Common myeloid progenitor, CD34-positive (primary cell): ENCODE measurements at regions not wholly inside any gene's neighbourhood (a gene's known extent, or its start where the extent isn't known, plus 50 kb on each side); places are given as distances from the start of the nearest gene placed in this dataset.

Experiments
- CTCF ChIA-PET: fragments of 350-600 bp; sonication (Branson Sonifier 250); formaldehyde crosslinking; loops from one replicate; lab custom pipeline; 2021; ENCODE audit warnings: antibody characterized with exemption; lab: Charles Lee
- POLR2A ChIA-PET: fragments of 350-600 bp; sonication (Branson Sonifier 250); formaldehyde crosslinking; loops from one replicate; lab custom pipeline; 2021; ENCODE audit warnings: antibody characterized with exemption; lab: Charles Lee
- DNase-seq, 3 donors: peaks; one replicate each; pipeline versions ENCODE4 v3.0.0 to v3.0.0-alpha.2; 2013
- H3K27ac ChIP-seq, 2 experiments: 1 replicate in 1 of 2; 2 replicates in 1 of 2; pipeline ENCODE4 v1.7.0; 2013; ENCODE audit warnings: inconsistent platforms in 2 of 2, low read length in 2 of 2, mild to moderate bottlenecking in 2 of 2, low read depth in 1 of 2, moderate library complexity in 1 of 2; ENCODE audit not compliant: severe bottlenecking in 2 of 2, insufficient read depth in 1 of 2, poor library complexity in 1 of 2
- H3K27me3 ChIP-seq, 5 experiments: replicated peaks in 2 of 5; 1 replicate in 3 of 5; 2 replicates in 2 of 5; pipeline versions ENCODE4 v1.6.1 to v1.7.0; 2013; ENCODE audit warnings: low read length in 4 of 5, mild to moderate bottlenecking in 2 of 5, moderate library complexity in 2 of 5, inconsistent platforms in 1 of 5; ENCODE audit not compliant: insufficient read depth in 5 of 5, control insufficient read depth in 4 of 5
- H3K36me3 ChIP-seq, 4 experiments: 1 replicate in 2 of 4; 2 replicates in 2 of 4; pipeline versions ENCODE4 v1.6.1 to v1.7.0; 2013; ENCODE audit warnings: low read length in 3 of 4, control low read depth in 1 of 4, mild to moderate bottlenecking in 1 of 4; ENCODE audit not compliant: control insufficient read depth in 4 of 4, insufficient read depth in 4 of 4
- H3K4me1 ChIP-seq, 4 experiments: 1 replicate in 3 of 4; 2 replicates in 1 of 4; pipeline versions ENCODE4 v1.6.1 to v1.7.1; 2013; ENCODE audit warnings: low read length in 3 of 4, mild to moderate bottlenecking in 3 of 4, control low read depth in 1 of 4, inconsistent platforms in 1 of 4, moderate library complexity in 1 of 4; ENCODE audit not compliant: control insufficient read depth in 4 of 4, insufficient read depth in 4 of 4; ENCODE audit errors: control extremely low read depth in 1 of 4
- H3K4me3 ChIP-seq, 7 experiments: 1 replicate in 4 of 7; 2 replicates in 3 of 7; pipeline versions ENCODE4 v1.5.1 to v1.7.0; 2013; ENCODE audit warnings: mild to moderate bottlenecking in 7 of 7, low read length in 6 of 7, moderate library complexity in 6 of 7, inconsistent platforms in 2 of 7, low read depth in 2 of 7, control low read depth in 1 of 7; ENCODE audit not compliant: insufficient read depth in 4 of 7, control insufficient read depth in 1 of 7; ENCODE audit errors: extremely low read depth in 1 of 7
- H3K9me3 ChIP-seq, 5 experiments: 1 replicate in 4 of 5; 2 replicates in 1 of 5; pipeline versions ENCODE4 v1.6.1 to v1.7.1; 2013; ENCODE audit warnings: low read length in 4 of 5, mild to moderate bottlenecking in 2 of 5, inconsistent platforms in 1 of 5, low read depth in 1 of 5, moderate library complexity in 1 of 5; ENCODE audit not compliant: control insufficient read depth in 4 of 5, insufficient read depth in 2 of 5; ENCODE audit errors: control extremely low read depth in 1 of 5
- WGBS: methylation state at CpG from one replicate; pipeline ENCODE4 v1.1.5; 2013; ENCODE audit not compliant: insufficient coverage; 5-methylcytosine and 5-hydroxymethylcytosine counted together

DNA sequence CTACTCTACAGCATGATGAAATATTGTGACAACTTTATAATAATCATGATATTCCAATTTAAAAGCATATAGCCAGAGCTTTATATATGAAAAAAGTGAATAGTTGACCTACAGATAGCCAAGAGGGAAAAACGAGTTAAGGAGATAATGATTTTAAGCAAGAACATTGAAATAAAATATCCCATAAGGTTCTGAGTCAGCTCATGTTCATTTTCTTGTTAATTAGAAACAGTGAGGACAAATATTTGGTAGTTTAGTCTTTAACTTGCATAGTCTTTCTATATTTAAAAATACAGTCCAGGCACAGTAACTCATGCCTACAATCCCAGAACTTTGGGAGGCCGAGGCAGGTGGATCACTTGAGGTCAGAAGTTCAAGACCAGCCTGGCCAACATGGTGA is 55.8 kb upstream of the CDH6 start:
- CTCF ChIA-PET = interaction anchor here (0.7 kb wide), 1 partner anchor 67 kb away, joined by 3 read pairs; no protein-coding TSS in a partner anchor
- Histone ChIP-seq H3K4me3 (no peak overlapping the region), H3K9me3 (no peaks in the 10 kb centered on the region), H3K27ac (no peak overlapping the region), H3K4me1 (peaks cover 0 to 6% (median 3%) of the 10 kb centered on the region in 4 experiments), H3K36me3 (no peaks in the 10 kb centered on the region), H3K27me3 (no peaks in the 10 kb centered on the region)
- POLR2A ChIA-PET = no interaction called here
- no CpG with 5 or more reads among the region's 2 CpGs for WGBS
- DNase-seq = no peak

DNA sequence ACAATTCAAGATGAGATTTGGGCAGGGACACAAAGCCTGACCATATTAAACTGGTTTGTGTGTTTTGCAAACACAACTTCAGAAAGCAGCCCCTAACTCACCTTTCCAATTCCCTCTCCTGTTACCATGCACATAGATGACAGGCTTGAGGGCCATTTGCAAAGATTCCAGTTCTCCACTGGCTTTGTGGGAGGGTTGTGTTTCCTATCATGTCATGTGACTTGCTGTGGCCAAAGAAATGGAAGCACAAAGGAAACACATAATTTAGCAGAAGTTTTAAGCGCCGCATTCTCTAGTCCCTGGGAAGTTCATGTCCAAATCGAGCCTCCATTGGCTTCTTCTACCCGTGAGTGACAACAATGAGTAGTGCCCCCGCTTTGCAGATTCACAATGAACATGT is 57.9 kb upstream of the CDH6 start:
- ChIA-PET CTCF (no interaction called here), POLR2A (no interaction called here)
- WGBS = 94% methylated on average over 4 of the region's 5 CpGs
- H3K9me3 ChIP-seq = no peaks in the 10 kb centered on the region
- DNase-seq = no peak
- H3K4me3 ChIP-seq = no peak overlapping the region
- H3K27me3 ChIP-seq = no peaks in the 10 kb centered on the region
- H3K27ac ChIP-seq = no peak overlapping the region
- H3K36me3 ChIP-seq = no peaks in the 10 kb centered on the region
- peaks cover 0 to 6% (median 3%) of the 10 kb centered on the region in 4 experiments for H3K4me1 ChIP-seq

DNA sequence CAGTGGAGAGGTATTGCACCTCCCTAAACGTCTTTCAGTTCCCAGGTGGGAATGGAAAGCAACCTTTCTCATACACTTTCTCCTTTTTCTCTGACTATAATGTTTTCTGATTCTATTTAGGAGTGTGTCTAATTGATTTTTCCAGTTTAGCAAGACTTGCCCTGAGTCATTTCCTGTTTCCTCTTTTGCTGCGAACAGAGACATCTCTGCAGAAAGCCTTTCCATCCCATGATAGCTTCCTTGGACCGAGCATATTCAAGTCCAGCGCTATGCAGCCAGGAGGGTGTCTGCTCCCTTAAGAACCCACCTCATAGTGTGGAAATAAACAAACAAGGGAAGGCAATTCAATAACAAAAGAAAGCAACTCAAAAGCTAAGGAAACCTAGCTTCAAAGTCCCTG is 60.0 kb upstream of the CDH6 start:
- H3K27me3 ChIP-seq = no peaks in the 10 kb centered on the region
- peak; percentile 5 to 13 (median 9) for DNase-seq
- ChIA-PET CTCF (no interaction called here), POLR2A (no interaction called here)
- peak overlapping the region in 2 of 7 experiments; percentile 1 to 7 for H3K4me3 ChIP-seq
- H3K4me1 ChIP-seq = peaks cover 0 to 6% (median 3%) of the 10 kb centered on the region in 4 experiments
- 0% methylated on average over 1 of the region's 4 CpGs for WGBS
- H3K27ac ChIP-seq = no peak overlapping the region
- H3K36me3 ChIP-seq = no peaks in the 10 kb centered on the region
- no peaks in the 10 kb centered on the region for H3K9me3 ChIP-seq

DNA sequence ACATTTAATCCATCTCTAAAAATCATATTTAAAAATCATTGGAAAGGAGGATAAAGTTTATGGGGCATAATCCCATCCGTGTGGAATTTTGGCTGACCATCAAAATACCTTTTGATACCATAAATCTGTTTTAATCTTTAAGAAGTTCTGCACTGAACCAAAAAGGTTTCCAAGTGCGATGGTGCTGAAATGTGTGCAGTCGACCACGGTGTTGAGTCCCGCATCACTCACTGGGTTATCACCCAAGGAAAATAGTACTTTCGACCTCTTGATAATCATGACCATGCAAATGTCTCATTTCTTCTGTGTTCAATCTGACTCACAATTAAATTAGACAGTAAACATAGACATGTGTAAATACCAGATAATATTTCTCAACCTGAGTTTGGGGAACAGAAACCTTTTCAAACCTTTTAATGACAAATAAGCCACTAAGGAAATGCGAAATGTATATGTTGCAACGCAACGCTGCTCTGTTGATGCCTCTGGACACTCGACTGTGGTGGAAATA is 62.0 kb upstream of the CDH6 start:
- Histone ChIP-seq H3K4me1 (peaks cover 0 to 6% (median 3%) of the 10 kb centered on the region in 4 experiments), H3K36me3 (no peaks in the 10 kb centered on the region), H3K27me3 (no peaks in the 10 kb centered on the region), H3K27ac (no peak overlapping the region), H3K9me3 (peaks cover 0 to 2% (median 0%) of the 10 kb centered on the region in 5 experiments), H3K4me3 (no peak overlapping the region)
- DNase-seq = no peak
- ChIA-PET CTCF (no interaction called here), POLR2A (interaction anchor here (0.6 kb wide), 1 partner anchor 49 kb away, joined by 3 read pairs; no protein-coding TSS in a partner anchor)
- 93% methylated on average over 6 of the region's 10 CpGs for WGBS

DNA sequence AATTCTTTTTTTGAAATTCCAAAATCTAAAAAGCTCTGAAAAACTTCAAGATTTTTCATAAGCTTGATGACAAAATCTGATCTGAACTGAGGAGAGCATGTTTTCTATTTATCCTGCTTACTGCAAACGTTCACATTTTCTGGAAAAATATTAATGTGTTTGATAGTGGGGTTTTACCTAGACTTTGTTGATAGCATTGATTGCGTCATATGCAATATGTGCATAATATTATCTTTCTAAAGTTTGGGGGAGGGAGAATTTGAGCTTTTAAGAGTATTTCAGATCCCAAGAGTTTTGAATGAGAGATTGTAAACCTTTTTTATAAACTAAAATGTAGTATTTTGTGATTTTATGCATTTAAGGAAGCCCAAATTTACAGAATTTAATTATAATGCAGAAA is 62.8 kb upstream of the CDH6 start:
- H3K36me3 ChIP-seq = no peaks in the 10 kb centered on the region
- DNase-seq = no peak
- ChIA-PET CTCF (interaction anchor here (0.5 to 0.8 kb wide), 2 partner anchors 11 to 40 kb away, joined by 3 read pairs; no protein-coding TSS in a partner anchor), POLR2A (no interaction called here)
- H3K4me3 ChIP-seq = no peak overlapping the region
- no peak overlapping the region for H3K27ac ChIP-seq
- no peaks in the 10 kb centered on the region for H3K27me3 ChIP-seq
- peaks cover 0 to 6% (median 3%) of the 10 kb centered on the region in 4 experiments for H3K4me1 ChIP-seq
- peaks cover 0 to 2% (median 0%) of the 10 kb centered on the region in 5 experiments for H3K9me3 ChIP-seq
- WGBS = no CpG with 5 or more reads among the region's 2 CpGs

DNA sequence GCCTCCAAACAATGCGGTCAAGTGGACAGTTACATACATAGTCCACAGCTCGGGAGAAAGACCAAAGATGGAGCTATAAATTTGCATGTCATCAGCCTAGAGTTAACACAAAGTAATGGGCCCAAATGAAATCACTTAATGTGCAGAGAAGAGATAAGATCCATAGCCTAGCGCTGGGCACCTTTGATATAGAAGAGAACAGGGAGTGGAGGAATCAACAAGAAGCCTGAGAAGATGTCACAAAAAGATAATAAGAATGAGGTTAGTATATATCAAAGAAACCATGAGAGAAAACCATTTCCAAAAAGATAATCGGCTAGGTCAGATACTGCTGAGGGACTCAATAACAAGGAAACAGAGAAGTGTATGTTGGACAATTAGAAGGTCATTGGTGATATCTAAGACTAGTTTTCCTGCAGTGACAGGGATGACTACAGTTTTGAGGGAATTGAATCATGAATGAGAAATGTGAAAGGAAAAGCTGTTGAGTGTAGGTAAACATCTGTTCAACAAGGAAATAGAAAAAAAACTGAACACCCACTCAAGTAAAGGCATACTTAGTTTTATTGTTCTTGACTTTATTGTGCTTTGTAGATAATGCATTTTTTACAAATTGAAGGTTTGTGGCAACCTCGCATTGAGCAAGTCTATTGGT is 68.7 kb upstream of the CDH6 start:
- no peak overlapping the region for H3K4me3 ChIP-seq
- H3K27ac ChIP-seq = no peak overlapping the region
- no peaks in the 10 kb centered on the region for H3K36me3 ChIP-seq
- DNase-seq = no peak
- ChIA-PET CTCF (no interaction called here), POLR2A (no interaction called here)
- peaks cover 0 to 2% (median 0%) of the 10 kb centered on the region in 5 experiments for H3K9me3 ChIP-seq
- H3K27me3 ChIP-seq = no peaks in the 10 kb centered on the region
- H3K4me1 ChIP-seq = no peaks in the 10 kb centered on the region
- WGBS = 88% methylated on average over 3 of the region's 5 CpGs

DNA sequence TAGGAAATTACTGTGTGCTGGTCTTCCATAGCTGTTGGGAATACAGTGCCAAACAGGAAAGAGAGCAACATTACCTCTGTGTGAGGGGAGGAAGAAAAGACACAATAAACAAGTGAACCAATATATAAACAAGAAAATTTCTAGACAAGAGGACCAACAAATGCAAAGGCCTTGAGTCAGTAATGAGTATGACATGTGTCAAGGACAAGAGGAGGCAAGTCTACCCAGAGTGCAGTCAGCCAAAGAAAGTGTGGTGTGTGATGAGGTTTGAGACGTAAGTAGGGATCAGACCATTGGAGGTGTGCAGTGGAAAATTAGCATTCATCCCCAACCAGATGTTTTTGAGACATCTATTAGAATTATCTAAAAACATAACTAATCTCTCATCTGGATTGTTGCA is 69.5 kb upstream of the CDH6 start:
- CTCF ChIA-PET = no interaction called here
- Histone ChIP-seq H3K27me3 (no peaks in the 10 kb centered on the region), H3K4me1 (no peaks in the 10 kb centered on the region), H3K27ac (no peak overlapping the region), H3K9me3 (peaks cover 0 to 2% (median 0%) of the 10 kb centered on the region in 5 experiments), H3K4me3 (no peak overlapping the region), H3K36me3 (no peaks in the 10 kb centered on the region)
- DNase-seq = no peak
- no CpG with 5 or more reads among the region's 1 CpG for WGBS
- POLR2A ChIA-PET = no interaction called here
